ENCODE measurements at regions not wholly inside any gene's neighbourhood (a gene's known extent, or its start where the extent isn't known, plus 50 kb on each side); places are given as distances from the start of the nearest gene placed in this dataset.
A peak's percentile ranks its signal among the peaks of the same experiment; 100 is the strongest.
"Not testable (repeated sequence)": the region's sequence is repeated elsewhere in the genome, so short reads cannot be mapped to it uniquely, and the experiment has no call there.

GRCh38 chr7:65609131-65609530, 235.5 kb downstream of the ZNF92 start:
- intact Hi-C loops (cut with DNase I; ENCODE audit: low total_unique reads) = no loop called here
- Histone ChIP-seq H3K4me3 (no peak overlapping the region), H3K36me3 (ENCODE audit: low read depth, missing control alignments) (no peaks in the 10 kb centered on the region), H3K9me3 (no peaks in the 10 kb centered on the region), H3K27ac (no peak overlapping the region), H3K27me3 (no peaks in the 10 kb centered on the region), H3K4me1 (no peaks in the 10 kb centered on the region)
- WGBS, 2 donors = 73 to 82% methylated on average over 3 of the region's 3 CpGs
- DNase-seq = no peak
- no peak for TF ChIP-seq CTCF (IDR thresholded peaks at IDR 0.05)
- no peak for TF ChIP-seq POLR2A (IDR thresholded peaks at IDR 0.05)

GRCh38 chr7:65613644-65614289, 240.1 kb downstream of the ZNF92 start:
- H3K4me3 ChIP-seq; DNase-seq; H3K9me3 ChIP-seq; H3K27ac ChIP-seq; H3K36me3 ChIP-seq (ENCODE audit: low read depth, missing control alignments); H3K27me3 ChIP-seq; H3K4me1 ChIP-seq; intact Hi-C loops (cut with DNase I; ENCODE audit: low total_unique reads): not testable (repeated sequence)
- 60 to 63% methylated on average over 6 of the region's 6 CpGs for WGBS, 2 donors

- H3K4me3 ChIP-seq; H3K36me3 ChIP-seq (ENCODE audit: low read depth, missing control alignments); H3K9me3 ChIP-seq; intact Hi-C loops (cut with DNase I; ENCODE audit: low total_unique reads); H3K27me3 ChIP-seq; H3K27ac ChIP-seq; DNase-seq; H3K4me1 ChIP-seq: not testable (repeated sequence)
- 87 to 93% methylated on average over 3 of the region's 3 CpGs for WGBS, 2 donors
Measured at GRCh38 chr7:65616111-65616510, 242.5 kb downstream of the ZNF92 start.

- H3K4me1 ChIP-seq; H3K36me3 ChIP-seq (ENCODE audit: low read depth, missing control alignments); intact Hi-C loops (cut with DNase I; ENCODE audit: low total_unique reads); H3K27me3 ChIP-seq; DNase-seq; H3K9me3 ChIP-seq; H3K4me3 ChIP-seq; H3K27ac ChIP-seq: not testable (repeated sequence)
- WGBS, 2 donors = 72 to 73% methylated on average over 5 of the region's 5 CpGs
Measured at GRCh38 chr7:65620216-65620615, 246.6 kb downstream of the ZNF92 start.

GRCh38 chr7:65621580-65622201, 248.0 kb downstream of the ZNF92 start:
- H3K36me3 ChIP-seq (ENCODE audit: low read depth, missing control alignments); H3K27ac ChIP-seq; H3K4me3 ChIP-seq; H3K9me3 ChIP-seq; H3K27me3 ChIP-seq; intact Hi-C loops (cut with DNase I; ENCODE audit: low total_unique reads); H3K4me1 ChIP-seq: not testable (repeated sequence)
- peak; percentile 58 for DNase-seq
- WGBS, 2 donors = 16 to 24% methylated on average over 5 to 6 of the region's 6 CpGs
- TF ChIP-seq CTCF (IDR thresholded peaks at IDR 0.05) = peak in 1 of 3 experiments; percentile 61

- intact Hi-C loops (cut with DNase I; ENCODE audit: low total_unique reads); H3K36me3 ChIP-seq (ENCODE audit: low read depth, missing control alignments); H3K4me3 ChIP-seq; H3K4me1 ChIP-seq; H3K27me3 ChIP-seq; DNase-seq; H3K27ac ChIP-seq; H3K9me3 ChIP-seq: not testable (repeated sequence)
- WGBS, 2 donors = no CpG with 5 or more reads among the region's 1 CpG
Measured at GRCh38 chr7:65631236-65631635, 241.6 kb upstream of the VKORC1L1 start.

- DNase-seq; H3K27ac ChIP-seq; H3K27me3 ChIP-seq; intact Hi-C loops (cut with DNase I; ENCODE audit: low total_unique reads); H3K4me1 ChIP-seq; H3K36me3 ChIP-seq (ENCODE audit: low read depth, missing control alignments); H3K9me3 ChIP-seq; H3K4me3 ChIP-seq: not testable (repeated sequence)
- no CpG with 5 or more reads among the region's 10 CpGs for WGBS, 2 donors
Measured at GRCh38 chr7:65633587-65634404, 239.1 kb upstream of the VKORC1L1 start.

- no CpG with 5 or more reads among the region's 1 CpG for WGBS, 2 donors
Measured at GRCh38 chr7:65638918-65639317, 234.0 kb upstream of the VKORC1L1 start.

GRCh38 chr7:65639717-65640116, 233.2 kb upstream of the VKORC1L1 start:
- H3K9me3 ChIP-seq; H3K4me3 ChIP-seq; DNase-seq; H3K27me3 ChIP-seq; H3K27ac ChIP-seq; intact Hi-C loops (cut with DNase I; ENCODE audit: low total_unique reads); H3K4me1 ChIP-seq; H3K36me3 ChIP-seq (ENCODE audit: low read depth, missing control alignments): not testable (repeated sequence)
- no CpG with 5 or more reads among the region's 3 CpGs for WGBS, 2 donors

More at GRCh38 chr7:65638918-65639317, 234.0 kb upstream of the VKORC1L1 start:
- H3K4me3 ChIP-seq; H3K27me3 ChIP-seq; H3K36me3 ChIP-seq (ENCODE audit: low read depth, missing control alignments); H3K4me1 ChIP-seq; H3K27ac ChIP-seq; intact Hi-C loops (cut with DNase I; ENCODE audit: low total_unique reads); H3K9me3 ChIP-seq; DNase-seq: not testable (repeated sequence)

- H3K36me3 ChIP-seq (ENCODE audit: low read depth, missing control alignments); H3K9me3 ChIP-seq; DNase-seq; H3K27ac ChIP-seq; intact Hi-C loops (cut with DNase I; ENCODE audit: low total_unique reads); H3K4me1 ChIP-seq; H3K4me3 ChIP-seq; H3K27me3 ChIP-seq: not testable (repeated sequence)
- no CpG with 5 or more reads among the region's 5 CpGs for WGBS, 2 donors
Measured at GRCh38 chr7:65643498-65643897, 229.4 kb upstream of the VKORC1L1 start.
